Fibroblast of villous mesenchyme (primary cell): ENCODE measurements at regions not wholly inside any gene's neighbourhood (a gene's known extent, or its start where the extent isn't known, plus 50 kb on each side); places are given as distances from the start of the nearest gene placed in this dataset.

Experiments used
- DNase-seq: peaks from one replicate; pipeline ENCODE4 v3.0.0-alpha.2; 2010; ENCODE audit warnings: low read depth
- H3K4me3 ChIP-seq: 2 replicates; pipeline ENCODE4 v1.5.1; 2011; ENCODE audit warnings: low read depth, mild to moderate bottlenecking, low read length
- CTCF ChIP-seq: IDR thresholded peaks from 2 replicates; pipeline ENCODE4 v1.5.1; 2012; ENCODE audit warnings: low read depth, mild to moderate bottlenecking, low read length; ENCODE audit not compliant: insufficient read depth

- H3K4me3 ChIP-seq = no peak overlapping the region
- peak; percentile 63 for DNase-seq
- no peak for TF ChIP-seq CTCF
Measured at GRCh38 chr16:87240211-87241136, 76.7 kb downstream of the C16orf95 start.

GRCh38 chr16:87241137-87241771, 75.9 kb downstream of the C16orf95 start:
- H3K4me3 ChIP-seq = no peak overlapping the region
- no peak for DNase-seq
- no peak for TF ChIP-seq CTCF

GRCh38 chr16:87243478-87243877, 73.7 kb downstream of the C16orf95 start:
- no peak for TF ChIP-seq CTCF
- no peak for DNase-seq
- H3K4me3 ChIP-seq = no peak overlapping the region

- H3K4me3 ChIP-seq = no peak overlapping the region
- DNase-seq = no peak
- no peak for TF ChIP-seq CTCF
Measured at GRCh38 chr16:87244636-87245197, 72.5 kb downstream of the C16orf95 start.

- H3K4me3 ChIP-seq = no peak overlapping the region
- no peak for TF ChIP-seq CTCF
- no peak for DNase-seq
Measured at GRCh38 chr16:87245511-87245910, 71.7 kb downstream of the C16orf95 start.

GRCh38 chr16:87246269-87247065, 70.7 kb downstream of the C16orf95 start:
- no peak for TF ChIP-seq CTCF
- no peak overlapping the region for H3K4me3 ChIP-seq
- no peak for DNase-seq
